ENCODE measurements at regions not wholly inside any gene's neighbourhood (a gene's known extent, or its start where the extent isn't known, plus 50 kb on each side); places are given as distances from the start of the nearest gene placed in this dataset.

GRCh38 chr1:220462752-220463151, 65.2 kb upstream of the MARK1 start:
- no peak for TF ChIP-seq GATA3 (IDR thresholded peaks at IDR 0.05; ENCODE audit: low read depth, low read length)
- no peak for TF ChIP-seq GATA2 (IDR thresholded peaks at IDR 0.05; ENCODE audit: low read depth, low read length)

Data from SH-SY5Y (cell line).